ENCODE measurements at regions not wholly inside any gene's neighbourhood (a gene's known extent, or its start where the extent isn't known, plus 50 kb on each side); places are given as distances from the start of the nearest gene placed in this dataset.
"Not testable (repeated sequence)": the region's sequence is repeated elsewhere in the genome, so short reads cannot be mapped to it uniquely, and the experiment has no call there.

DNA sequence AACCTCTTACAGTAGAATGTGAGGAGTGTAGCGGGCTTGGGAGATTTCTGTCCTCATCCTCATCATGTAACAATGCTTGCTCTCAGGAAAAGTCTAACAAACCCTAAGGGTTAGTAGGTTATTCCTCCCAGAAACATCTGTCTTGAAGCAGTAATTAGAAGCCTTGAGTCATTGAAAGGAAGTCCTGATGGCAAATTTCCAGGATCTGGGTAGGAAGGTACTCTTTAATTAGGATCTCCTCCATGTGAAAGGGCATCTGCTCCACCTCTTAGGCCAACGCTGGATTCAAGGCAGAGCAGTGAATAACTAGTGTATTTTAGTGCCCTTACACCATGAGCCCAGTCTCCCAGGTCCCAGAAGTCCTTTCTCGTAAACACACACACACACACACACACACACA, 106.6 kb upstream of the BARHL2 start:
- DNase-seq: no peak

DNA sequence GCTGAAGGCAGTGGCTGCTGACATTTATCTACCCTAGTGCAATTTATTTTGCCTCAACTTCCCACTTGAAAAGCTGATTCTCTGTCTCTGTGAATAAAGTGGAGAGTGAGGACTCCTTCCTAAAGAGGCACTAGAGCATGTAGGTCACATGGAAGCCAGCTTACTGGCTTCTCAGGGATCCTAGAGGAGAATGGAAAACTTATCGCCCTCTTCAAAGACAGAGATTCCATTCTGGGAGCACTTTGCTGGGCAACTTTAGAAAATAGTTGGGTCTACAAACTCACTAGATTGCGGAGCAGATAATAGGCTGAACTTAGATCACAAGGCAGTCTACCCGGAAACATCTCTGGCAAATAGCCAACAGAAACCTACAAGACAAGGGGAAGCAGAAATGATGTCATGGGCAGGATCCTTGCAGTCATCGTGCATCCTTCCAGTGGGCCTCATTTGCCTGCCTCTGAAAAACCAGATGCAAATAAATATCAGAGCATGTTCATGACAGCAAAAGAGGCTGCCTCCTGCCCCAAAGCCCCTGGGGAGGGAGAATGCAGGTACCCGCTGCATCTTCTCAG, 104.8 kb upstream of the BARHL2 start:
- no peak for DNase-seq

- DNase-seq: no peak
Observed at GRCh38 chr1:90821152-90821787, 104.2 kb upstream of the BARHL2 start.

GRCh38 chr1:90820745-90821144, 103.6 kb upstream of the BARHL2 start:
- no peak for DNase-seq

DNA sequence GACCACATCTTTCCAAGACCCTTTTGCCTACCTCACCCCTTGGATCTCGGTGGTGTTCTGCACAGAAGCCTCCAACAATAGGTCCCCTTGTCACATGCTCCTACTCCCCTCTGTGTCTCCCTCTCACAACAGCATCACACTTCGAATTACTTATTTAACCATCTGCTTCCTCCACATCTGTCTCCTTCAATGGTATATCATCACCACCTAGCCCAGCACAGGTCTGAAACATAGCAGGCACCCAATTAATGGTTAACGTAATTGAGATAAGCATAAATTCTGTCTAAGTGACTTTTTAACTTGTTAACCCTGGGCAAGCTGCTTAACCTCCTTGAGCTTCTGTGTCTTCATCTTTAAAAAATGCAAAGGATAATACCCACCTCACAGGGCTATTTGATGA, 100.3 kb upstream of the BARHL2 start:
- DNase-seq: no peak

DNA sequence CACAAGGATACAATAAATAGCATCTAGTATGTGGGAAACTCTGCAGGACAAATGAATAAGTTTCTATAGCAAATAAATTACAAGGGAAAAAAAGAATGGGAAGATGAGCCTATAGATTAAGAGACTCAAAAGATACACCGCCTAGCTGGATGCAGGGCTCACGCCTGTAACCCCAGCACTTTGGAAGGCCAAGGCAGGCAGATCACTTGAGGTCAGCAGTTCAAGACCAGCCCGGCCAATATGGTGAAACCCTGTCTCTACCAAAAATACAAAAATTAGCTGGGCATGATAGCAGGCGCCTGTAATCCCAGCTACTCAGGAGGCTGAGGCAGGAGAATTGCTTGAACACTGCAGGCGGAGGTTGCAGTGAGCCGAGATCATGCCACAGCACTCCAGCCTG, 95.1 kb upstream of the BARHL2 start:
- not testable (repeated sequence) for DNase-seq

GRCh38 chr1:90811444-90811950, 94.4 kb upstream of the BARHL2 start:
- DNase-seq: not testable (repeated sequence)

GRCh38 chr1:90810681-90811080, 93.6 kb upstream of the BARHL2 start:
- no peak for DNase-seq

DNA sequence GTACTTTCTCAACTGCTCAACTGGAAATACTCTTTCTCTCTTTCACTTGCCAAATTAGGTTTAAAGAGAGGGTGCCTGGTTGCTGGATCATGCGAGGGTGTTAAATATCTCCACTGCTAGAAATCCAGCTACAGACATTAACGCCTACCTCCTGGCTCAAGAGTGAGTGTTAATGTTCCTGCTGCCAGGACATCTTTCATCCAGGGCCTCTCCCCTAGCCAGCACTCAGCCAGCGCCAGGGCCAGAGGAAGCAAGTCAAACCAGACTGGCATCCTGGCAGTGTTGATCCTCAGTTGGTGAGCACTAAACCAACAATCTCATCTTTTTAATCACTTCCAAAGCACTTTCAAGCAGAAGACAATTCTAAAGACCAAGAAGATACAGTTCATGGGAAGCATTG, 92.9 kb upstream of the BARHL2 start:
- no peak for DNase-seq

- DNase-seq: no peak
Observed at GRCh38 chr1:90809093-90809492, 92.0 kb upstream of the BARHL2 start.

GRCh38 chr1:90807329-90807728, 90.2 kb upstream of the BARHL2 start:
- DNase-seq: no peak

DNA sequence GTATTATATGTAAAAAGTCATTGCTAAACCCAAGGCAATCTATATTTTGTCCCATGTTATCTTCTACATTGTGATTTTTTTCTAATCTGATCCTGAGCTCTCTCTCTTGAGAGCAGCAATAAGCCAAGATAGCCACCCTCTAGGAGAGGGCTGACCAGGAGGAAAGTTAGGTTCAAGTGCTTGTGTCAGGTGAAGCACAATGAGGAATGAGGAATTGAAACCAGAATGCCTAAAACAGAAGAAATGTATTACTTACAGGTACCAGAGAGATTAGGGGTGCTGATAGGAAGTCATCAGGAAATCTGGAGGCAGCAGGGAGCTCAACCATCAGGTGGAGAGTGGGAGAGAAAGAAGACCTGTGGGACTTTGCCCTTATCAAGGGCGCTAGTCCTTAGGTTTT, 85.5 kb upstream of the BARHL2 start:
- DNase-seq: no peak

DNA sequence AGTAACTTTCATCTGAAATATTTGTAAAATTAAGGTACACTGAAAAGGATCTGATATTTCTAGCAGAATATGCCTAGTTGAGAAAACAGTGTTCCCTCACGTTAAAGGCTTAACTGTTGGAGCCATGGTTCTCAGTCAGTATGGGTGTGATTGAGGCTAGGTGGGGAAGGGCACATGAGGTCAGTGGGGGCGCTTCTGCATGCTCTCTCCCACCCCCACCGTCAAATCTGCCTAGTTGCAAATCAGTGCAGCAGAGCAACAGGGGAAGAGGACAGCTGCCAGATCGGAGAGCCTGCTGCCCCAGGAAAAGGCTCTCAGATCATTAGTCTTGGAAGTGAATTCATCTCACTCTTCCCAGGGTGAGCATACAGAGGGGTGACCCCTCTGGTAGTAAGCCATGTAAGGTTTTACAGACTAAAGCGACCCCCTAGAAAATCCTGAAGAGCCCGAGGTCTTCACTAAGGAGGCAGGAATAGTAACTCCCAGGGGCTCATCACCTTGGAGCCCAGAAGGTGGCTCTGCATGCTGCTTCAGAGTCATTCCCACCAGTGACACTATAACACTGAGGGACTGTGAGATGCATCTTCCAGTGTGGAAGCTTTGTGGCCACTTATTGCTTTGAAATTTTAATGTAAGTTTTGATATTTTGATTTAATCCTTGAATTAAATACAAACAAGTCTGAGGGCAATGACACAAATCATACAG, 83.1 kb upstream of the BARHL2 start:
- DNase-seq: peak in 1 of 3 experiments; percentile 9

DNA sequence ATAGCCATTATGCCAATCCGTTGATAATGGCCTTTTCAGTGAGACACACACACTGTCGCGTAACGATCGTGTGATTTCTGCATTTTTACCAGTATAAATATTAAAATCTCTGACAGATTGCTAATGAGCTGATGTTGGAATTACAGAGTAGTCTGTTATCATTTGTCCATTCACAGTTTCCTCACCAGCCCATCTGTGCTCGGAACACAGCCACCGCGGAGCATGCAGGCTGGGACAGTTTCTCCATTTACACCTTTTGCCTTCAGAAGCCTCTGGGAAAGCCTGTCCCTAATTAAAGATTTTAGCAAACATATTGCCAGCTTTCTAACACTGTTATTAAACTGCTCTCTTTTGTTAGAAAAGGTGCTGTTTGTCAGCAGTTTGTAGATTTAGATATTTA, 82.2 kb upstream of the BARHL2 start:
- DNase-seq: no peak

DNA sequence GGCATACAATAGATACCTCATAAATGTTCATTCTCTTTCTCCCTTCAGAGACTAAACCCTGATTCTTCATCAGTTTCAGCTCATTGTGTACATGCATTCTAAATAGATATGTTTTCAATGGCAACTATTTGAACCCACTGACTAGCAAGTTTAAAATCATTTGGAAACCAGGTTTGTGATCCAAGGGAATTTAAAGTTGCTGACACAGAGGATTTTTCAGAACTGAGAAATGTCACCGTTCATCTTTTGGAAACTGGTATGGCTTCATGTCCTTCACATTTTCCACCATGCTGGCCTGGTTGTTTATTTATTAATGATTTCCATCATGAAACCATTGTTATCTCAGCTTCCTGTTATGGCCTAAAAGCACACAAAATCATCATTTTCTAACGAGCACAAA, 81.8 kb upstream of the BARHL2 start:
- peak in 1 of 3 experiments; percentile 3 for DNase-seq

DNA sequence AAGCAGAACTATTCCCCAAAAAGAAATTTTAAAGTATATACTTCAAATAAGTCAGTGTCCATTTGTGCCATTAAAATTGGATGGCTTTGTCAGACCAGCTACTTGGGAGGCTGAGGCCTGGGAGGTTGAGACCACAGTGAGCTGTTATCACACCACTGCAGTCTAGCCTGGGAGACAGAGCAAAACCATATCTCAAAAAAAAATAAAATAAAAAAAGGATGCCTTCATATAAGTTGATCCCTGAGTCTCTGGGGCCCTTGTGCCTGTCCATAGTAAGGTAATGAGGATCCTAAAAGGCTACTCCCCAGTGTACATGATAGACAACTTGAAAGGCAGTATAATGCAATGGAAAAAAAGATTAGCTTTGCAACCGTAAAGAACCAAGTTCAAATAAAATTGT, 81.2 kb upstream of the BARHL2 start:
- DNase-seq: no peak

DNA sequence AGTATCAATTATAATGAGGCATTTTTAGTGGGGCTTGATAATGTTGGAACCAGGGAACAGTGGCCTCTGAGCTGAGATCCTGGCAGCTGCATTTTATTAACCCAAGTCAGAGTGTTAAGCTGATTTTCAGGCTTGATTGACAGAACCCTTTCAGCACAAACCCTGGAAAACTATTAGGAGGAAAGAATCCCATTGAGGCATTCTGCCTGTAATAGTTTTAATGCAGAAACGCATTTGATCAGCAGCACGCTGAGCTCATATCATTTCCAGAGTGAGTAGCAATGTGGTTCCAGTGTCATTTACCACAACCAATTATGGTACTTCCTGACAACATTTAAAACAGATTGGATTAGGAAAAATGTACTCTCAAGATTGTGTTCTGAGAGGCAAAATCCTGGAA, 78.3 kb upstream of the BARHL2 start:
- no peak for DNase-seq

DNA sequence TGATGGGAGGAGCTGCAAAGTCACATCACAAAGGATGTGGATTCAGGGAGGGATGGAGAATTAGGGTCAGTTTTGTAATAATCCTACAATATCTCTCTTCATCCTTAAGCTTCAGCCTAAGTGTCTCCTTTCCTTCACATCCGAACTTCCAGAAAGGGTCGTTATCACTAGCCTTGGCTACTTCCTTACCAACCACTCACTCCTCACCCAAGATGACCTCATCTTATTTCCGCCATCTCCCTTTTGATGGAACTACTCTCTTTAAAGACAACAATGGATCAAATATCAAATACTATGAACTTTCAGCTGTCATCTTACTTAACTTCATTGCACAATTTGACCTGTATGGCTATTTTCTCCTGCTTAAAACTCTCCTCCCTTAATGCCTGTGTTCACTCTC, 69.6 kb upstream of the BARHL2 start:
- no peak for DNase-seq

DNA sequence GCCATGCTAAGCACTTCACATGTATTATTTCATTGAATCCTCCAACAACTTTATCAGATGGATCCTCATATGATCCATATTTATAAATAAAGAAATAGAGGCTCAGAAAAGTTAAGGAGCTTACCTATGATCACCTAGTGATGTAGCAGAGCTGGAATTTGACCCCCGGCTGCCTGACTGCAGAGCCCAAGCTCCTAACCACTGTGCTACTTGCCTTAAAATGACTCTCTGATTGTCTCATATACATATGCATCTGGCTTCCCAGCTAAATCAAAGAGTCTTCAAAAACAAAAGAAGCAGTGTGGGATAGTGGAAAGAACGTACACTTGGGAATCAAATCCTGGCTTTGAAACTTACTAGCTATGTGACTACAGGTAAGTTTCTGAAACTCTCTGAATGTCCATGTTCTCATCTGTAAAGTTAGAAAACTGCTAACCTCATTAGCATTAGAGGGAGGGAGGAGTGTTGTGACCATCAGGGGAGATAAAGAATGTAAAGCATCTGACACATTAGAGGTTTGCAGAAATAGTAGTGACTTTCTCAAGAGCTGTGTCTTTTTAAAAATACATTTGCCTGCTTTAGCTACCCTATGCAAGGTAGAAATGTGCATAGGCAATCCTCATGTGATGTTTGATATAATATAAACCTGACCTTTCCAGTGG, 67.2 kb upstream of the BARHL2 start:
- no peak for DNase-seq

DNA sequence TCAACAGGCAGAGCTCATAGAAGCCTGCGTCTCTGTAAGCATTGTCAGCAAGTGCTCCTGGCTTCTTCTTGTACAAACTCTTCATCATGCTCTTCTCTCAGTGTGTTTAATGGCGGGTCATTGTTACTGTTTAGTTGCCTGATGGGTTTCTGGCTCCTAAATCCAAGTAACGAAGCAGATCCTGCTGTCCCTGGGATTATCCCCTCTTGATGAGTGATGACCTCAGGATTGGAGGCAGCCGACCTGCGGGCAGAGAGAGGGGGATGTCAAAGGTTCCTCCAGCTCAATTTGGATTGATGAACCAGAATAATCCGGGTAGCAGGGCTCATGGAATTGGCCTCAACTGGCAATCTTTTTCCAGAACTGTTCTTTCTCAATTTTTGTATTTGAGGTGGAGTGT, 66.1 kb upstream of the BARHL2 start:
- DNase-seq: no peak

GRCh38 chr1:90782046-90782445, 64.9 kb upstream of the BARHL2 start:
- DNase-seq: no peak

GRCh38 chr1:90781534-90781933, 64.4 kb upstream of the BARHL2 start:
- DNase-seq: no peak

GRCh38 chr1:90780981-90781380, 63.9 kb upstream of the BARHL2 start:
- DNase-seq: no peak

- no peak for DNase-seq
Observed at GRCh38 chr1:90779573-90779972, 62.5 kb upstream of the BARHL2 start.
